Large intestine (tissue), 3 donors: ENCODE measurements at regions not wholly inside any gene's neighbourhood (a gene's known extent, or its start where the extent isn't known, plus 50 kb on each side); places are given as distances from the start of the nearest gene placed in this dataset.
"Not testable (repeated sequence)": the region's sequence is repeated elsewhere in the genome, so short reads cannot be mapped to it uniquely, and the experiment has no call there.

Experiments
- DNase-seq, 2 donors: peaks; one replicate each; pipeline versions ENCODE4 v3.0.0 to v3.0.0-alpha.2; 2013
- H3K27ac ChIP-seq: one replicate; pipeline ENCODE4 v1.5.1; 2013; ENCODE audit warnings: low read length
- H3K27me3 ChIP-seq: 2 replicates; pipeline ENCODE4 v1.6.1; 2013; ENCODE audit warnings: low read length; ENCODE audit not compliant: control insufficient read depth, insufficient read depth
- H3K36me3 ChIP-seq: 2 replicates; pipeline ENCODE4 v1.6.1; 2013; ENCODE audit warnings: low read length; ENCODE audit not compliant: control insufficient read depth, insufficient read depth
- H3K4me1 ChIP-seq: one replicate; pipeline ENCODE4 v1.6.1; 2013; ENCODE audit warnings: low read length; ENCODE audit not compliant: control insufficient read depth, insufficient read depth
- H3K4me3 ChIP-seq: one replicate; pipeline ENCODE4 v1.5.1; 2013; ENCODE audit warnings: low read length
- H3K9me3 ChIP-seq: one replicate; pipeline ENCODE4 v1.6.1; 2013; ENCODE audit warnings: mild to moderate bottlenecking, low read depth, low read length, moderate library complexity; ENCODE audit not compliant: control insufficient read depth
- WGBS: methylation state at CpG from one replicate; pipeline ENCODE4 v1.1.5; 2013; ENCODE audit warnings: low lambda C conversion rate; ENCODE audit not compliant: insufficient coverage; 5-methylcytosine and 5-hydroxymethylcytosine counted together

DNA sequence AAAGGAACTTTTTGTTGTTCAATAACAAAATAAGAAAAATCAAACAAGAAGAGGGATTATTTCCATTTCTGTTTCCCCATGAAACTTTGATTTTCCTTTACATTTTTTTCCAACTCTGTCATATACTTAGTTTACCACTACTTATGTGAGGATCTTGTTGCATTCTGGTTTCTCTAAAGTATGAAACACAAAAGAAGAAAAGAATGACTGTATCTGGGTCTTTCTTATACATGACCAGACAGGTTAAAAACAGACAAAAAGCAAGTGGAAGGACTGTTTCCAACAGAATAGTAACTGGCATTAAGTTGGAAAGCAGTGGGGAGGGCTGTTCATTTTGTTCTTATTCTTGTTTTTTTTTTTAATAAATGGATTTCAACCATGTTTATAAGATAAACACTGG lies 1207.8 kb upstream of the FAM98A start:
- Histone ChIP-seq H3K27ac (no peak overlapping the region), H3K36me3 (no peaks in the 10 kb centered on the region), H3K4me3 (no peak overlapping the region), H3K9me3 (no peaks in the 10 kb centered on the region), H3K27me3 (no peaks in the 10 kb centered on the region), H3K4me1 (no peaks in the 10 kb centered on the region)
- no peak for DNase-seq

DNA sequence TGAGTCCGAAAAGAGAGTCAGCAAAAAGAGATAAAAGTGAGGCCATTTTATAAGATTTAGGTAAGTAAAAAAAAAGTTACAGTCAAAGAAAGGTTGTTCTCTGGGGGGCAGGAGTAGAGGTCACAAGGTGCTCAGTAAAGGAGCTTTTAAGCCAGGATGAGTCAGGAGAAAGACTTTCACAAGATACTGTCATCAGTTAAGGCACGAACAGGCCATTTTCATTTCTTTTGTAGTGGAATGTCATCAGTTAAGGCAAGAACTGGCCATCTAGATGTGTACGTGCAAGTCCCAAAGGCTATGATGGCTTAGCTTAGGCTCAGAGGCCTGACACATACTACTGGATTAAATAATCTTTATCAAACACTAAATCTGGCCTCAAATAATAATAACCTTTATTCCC lies 1207.3 kb upstream of the FAM98A start:
- no peak overlapping the region for H3K4me3 ChIP-seq
- 100% methylated on average over 1 of the region's 3 CpGs for WGBS
- H3K9me3 ChIP-seq: no peaks in the 10 kb centered on the region
- no peaks in the 10 kb centered on the region for H3K27me3 ChIP-seq
- no peaks in the 10 kb centered on the region for H3K36me3 ChIP-seq
- H3K27ac ChIP-seq: no peak overlapping the region
- H3K4me1 ChIP-seq: no peaks in the 10 kb centered on the region
- DNase-seq: no peak

DNA sequence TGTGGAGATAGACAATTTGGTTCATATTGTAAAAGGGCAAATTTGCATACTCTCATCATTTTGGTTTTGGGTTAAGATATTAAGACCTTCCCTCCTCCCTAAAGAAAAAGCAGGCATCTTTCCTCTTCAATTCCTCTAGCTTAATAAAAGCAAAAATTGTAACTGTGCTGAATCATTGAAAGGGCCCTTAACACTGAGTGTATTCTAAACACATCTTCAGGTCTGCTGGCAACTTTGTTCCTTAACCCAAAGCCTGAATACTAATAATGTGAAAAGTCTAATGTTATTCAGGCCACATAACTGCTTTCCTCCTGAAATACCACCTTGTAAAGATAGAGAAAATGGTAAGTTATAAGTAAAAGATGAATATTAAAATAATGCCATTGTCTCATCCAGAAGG lies 1200.5 kb upstream of the FAM98A start:
- H3K27ac ChIP-seq: no peak overlapping the region
- DNase-seq: no peak
- no peaks in the 10 kb centered on the region for H3K27me3 ChIP-seq
- no peaks in the 10 kb centered on the region for H3K36me3 ChIP-seq
- H3K9me3 ChIP-seq: no peaks in the 10 kb centered on the region
- no peak overlapping the region for H3K4me3 ChIP-seq
- no peaks in the 10 kb centered on the region for H3K4me1 ChIP-seq

DNA sequence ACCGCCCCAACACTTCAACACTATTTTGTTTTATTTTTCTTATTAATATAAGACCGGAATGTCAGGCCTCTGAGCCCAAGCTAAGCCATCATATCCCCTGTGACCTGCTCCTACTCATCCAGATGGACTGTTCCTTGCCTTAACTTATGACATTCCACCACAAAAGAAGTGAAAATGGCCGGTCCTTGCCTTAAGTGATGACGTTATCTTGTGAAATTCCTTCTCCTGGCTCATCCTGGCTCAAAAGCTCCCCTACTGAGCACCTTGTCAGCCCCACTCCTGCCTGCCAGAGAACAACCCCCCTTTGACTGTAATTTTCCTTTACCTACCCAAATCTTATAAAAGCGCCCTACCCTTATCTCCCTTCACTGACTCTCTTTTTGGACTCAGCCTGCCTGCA lies 1196.5 kb upstream of the FAM98A start:
- H3K4me1 ChIP-seq, DNase-seq, H3K27me3 ChIP-seq, H3K9me3 ChIP-seq, H3K4me3 ChIP-seq, H3K27ac ChIP-seq, H3K36me3 ChIP-seq: not testable (repeated sequence)
- 100% methylated on average over 1 of the region's 5 CpGs for WGBS

DNA sequence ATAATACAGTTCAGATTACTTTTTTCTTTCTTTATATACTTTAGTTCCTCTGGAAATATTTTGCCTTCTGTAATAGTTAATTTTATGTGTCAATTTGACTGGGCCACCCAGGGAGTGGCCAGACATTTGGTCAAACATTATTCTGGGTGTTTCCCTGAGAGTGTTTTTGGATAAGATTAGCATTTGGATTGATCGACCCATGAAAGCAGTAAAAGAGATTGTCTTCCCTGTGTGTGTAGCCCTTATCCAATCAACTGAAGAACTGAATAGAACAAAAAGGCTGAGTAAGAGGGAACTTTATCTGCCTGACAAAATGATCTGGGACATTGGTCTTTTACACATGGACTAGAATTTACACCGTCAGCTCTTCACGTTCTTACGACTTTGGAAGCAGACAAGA lies 1190.1 kb upstream of the FAM98A start:
- Histone ChIP-seq H3K4me3 (no peak overlapping the region), H3K27ac (no peak overlapping the region), H3K27me3 (no peaks in the 10 kb centered on the region), H3K36me3 (no peaks in the 10 kb centered on the region), H3K9me3 (no peaks in the 10 kb centered on the region), H3K4me1 (no peaks in the 10 kb centered on the region)
- no peak for DNase-seq
- 20% methylated on average over 1 of the region's 4 CpGs for WGBS

DNA sequence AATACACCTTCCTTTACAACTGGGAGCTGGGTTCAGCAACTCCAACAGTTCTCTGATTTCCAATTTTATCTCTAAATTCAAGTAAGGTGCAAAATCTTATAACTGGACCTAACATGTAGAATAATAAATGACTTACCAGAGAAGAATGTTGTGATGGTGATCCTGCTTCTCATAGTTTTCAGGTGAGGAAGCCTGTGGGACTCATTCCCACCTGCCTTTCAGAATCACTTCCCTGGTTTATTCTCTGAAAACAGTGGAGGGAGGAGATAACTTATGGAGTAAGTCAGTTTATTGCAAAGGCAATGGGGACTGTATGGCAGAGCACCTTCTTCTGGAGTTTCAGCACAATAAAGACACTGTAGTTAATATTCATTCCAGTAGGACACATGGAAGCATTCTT lies 1188.2 kb upstream of the FAM98A start:
- H3K27me3 ChIP-seq: no peaks in the 10 kb centered on the region
- DNase-seq: no peak
- H3K9me3 ChIP-seq: no peaks in the 10 kb centered on the region

DNA sequence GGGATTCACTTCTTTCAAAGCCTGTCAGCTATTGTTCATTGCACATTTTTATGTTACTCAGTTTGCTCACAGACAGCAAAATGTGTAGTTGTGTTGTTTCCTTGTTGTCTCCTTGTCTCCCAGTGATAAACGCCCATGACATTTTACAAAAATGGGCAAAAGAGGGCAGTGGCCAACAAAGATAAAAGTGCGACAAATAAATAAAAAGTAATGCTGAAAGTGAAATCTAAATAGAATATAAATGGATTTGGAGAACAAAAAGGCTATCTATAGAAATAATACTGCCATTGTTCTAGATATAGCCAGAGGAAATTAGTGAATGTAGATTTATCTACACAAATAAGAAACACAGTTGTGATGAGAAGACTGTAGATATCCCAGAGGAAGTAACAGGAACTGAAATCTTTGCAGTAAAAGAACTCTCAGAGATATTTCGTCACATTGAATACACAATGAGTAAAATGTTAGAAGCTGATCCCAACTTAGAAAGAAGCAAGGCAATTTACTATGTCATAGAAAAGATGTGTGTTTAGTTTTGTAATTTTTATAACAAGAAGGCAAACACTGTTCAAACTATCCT lies 1186.2 kb upstream of the FAM98A start:
- H3K9me3 ChIP-seq: no peaks in the 10 kb centered on the region
- no peaks in the 10 kb centered on the region for H3K27me3 ChIP-seq
- WGBS: 90% methylated on average over 2 of the region's 3 CpGs

More for the DNA sequence above, 1188.2 kb upstream of the FAM98A start:
- no peaks in the 10 kb centered on the region for H3K36me3 ChIP-seq
- H3K27ac ChIP-seq: no peak overlapping the region
- no peaks in the 10 kb centered on the region for H3K4me1 ChIP-seq
- no peak overlapping the region for H3K4me3 ChIP-seq

DNA sequence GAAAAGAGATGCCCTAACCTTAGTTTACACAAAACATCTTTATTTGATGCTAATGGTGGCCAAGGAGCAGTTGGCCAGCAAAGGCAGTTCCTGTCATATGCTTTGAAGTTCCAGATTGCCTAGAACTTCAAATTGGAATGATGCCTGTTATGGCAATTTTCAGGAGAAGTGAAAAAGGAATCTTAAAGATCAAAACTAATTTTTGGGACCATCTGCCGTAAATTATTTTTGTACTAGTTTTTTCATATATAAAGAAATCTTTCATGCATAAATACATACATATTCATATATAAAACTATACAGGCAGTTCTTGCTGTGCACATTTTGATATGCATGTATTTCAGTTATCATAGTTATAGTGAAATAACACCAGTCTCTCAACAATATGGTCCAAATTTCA lies 1185.6 kb upstream of the FAM98A start:
- Histone ChIP-seq H3K27ac (no peak overlapping the region), H3K9me3 (no peaks in the 10 kb centered on the region), H3K27me3 (no peaks in the 10 kb centered on the region), H3K36me3 (no peaks in the 10 kb centered on the region), H3K4me3 (no peak overlapping the region), H3K4me1 (no peaks in the 10 kb centered on the region)
- DNase-seq: no peak
- 100% methylated on average over 1 of the region's 1 CpG for WGBS

More for the DNA sequence above, 1186.2 kb upstream of the FAM98A start:
- Histone ChIP-seq H3K27ac (no peak overlapping the region), H3K4me1 (no peaks in the 10 kb centered on the region), H3K4me3 (no peak overlapping the region), H3K36me3 (no peaks in the 10 kb centered on the region)
- DNase-seq: no peak

DNA sequence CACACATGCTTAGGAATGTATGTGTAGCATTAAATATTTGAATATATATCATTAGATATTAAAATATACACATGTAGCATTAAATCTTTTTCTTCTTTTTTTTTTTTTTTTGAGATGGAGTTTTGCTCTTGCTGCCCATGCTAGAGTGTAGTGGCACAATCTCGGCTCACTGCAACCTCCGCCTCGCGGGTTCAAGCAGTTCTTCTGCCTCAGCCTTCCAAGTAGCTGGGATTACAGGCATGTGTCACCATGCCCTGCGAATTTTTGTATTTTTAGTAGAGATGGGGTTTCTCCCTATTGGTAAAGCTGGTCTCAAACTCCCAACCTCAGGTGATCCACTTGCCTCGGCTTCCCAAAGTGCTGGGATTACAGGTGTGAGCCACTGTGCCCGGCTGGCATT lies 1151.6 kb upstream of the FAM98A start:
- WGBS: no CpG with 5 or more reads among the region's 7 CpGs
- not testable (repeated sequence) for H3K27ac ChIP-seq, H3K36me3 ChIP-seq, H3K27me3 ChIP-seq, H3K9me3 ChIP-seq, DNase-seq, H3K4me3 ChIP-seq, H3K4me1 ChIP-seq

DNA sequence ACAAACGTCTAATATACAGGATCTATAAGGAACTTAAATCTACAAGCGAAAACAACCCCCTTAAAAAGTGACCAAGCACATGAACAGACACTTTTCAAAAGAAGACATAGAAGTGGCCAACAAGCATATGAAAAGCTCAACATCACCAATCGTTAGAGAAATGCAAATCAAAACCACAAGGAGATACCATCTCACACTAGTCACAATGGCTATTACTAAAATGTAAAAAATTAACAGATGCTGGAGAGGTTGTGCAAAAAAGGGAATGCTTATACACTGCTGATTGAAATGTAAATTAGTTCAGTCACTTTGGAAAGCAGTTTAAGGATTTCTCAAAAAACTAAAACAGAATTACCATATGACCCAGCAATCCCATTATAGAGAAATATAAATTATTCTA lies 1148.5 kb upstream of the FAM98A start:
- H3K36me3 ChIP-seq: no peaks in the 10 kb centered on the region
- H3K4me3 ChIP-seq: no peak overlapping the region
- no peaks in the 10 kb centered on the region for H3K27me3 ChIP-seq
- H3K9me3 ChIP-seq: no peaks in the 10 kb centered on the region
- WGBS: 50% methylated on average over 2 of the region's 3 CpGs
- DNase-seq: no peak
- no peak overlapping the region for H3K27ac ChIP-seq
- no peaks in the 10 kb centered on the region for H3K4me1 ChIP-seq

DNA sequence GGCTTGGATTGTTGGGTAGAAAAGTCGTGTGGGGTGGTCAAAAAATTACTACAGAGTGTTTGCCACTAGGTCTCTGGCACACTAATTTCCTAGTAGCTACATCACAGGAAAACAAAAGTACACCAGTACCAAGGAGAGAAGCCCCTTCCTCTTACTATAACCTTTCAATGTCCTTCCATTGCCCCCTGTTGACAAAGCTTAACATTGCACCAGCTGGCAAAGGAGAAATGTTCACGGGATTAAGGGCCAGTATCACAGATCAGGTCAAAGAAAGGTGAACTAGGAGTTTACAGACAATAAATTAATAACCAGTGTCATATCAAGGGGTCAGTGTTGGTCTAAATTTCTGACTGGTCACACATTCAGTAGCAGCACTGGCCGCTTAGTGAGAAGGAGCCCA lies 1139.6 kb upstream of the FAM98A start:
- H3K4me1 ChIP-seq: no peaks in the 10 kb centered on the region
- no peaks in the 10 kb centered on the region for H3K9me3 ChIP-seq
- no peak for DNase-seq
- no peaks in the 10 kb centered on the region for H3K36me3 ChIP-seq
- no peaks in the 10 kb centered on the region for H3K27me3 ChIP-seq
- no CpG with 5 or more reads among the region's 3 CpGs for WGBS
- H3K27ac ChIP-seq: no peak overlapping the region
- H3K4me3 ChIP-seq: no peak overlapping the region
